Activated CD4-positive, alpha-beta T cell treated with anti-CD3 and anti-CD28 coated beads, Interleukin-10, Interleukin-2, amounts not matched to agents 100 ng/mL and 50 ng/mL, durations not matched to agents 16 hours and 8 hours (primary cell): ENCODE measurements at regions not wholly inside any gene's neighbourhood (a gene's known extent, or its start where the extent isn't known, plus 50 kb on each side); places are given as distances from the start of the nearest gene placed in this dataset.

ENCODE experiments used
- DNase-seq: peaks from one replicate; pipeline ENCODE4 v3.0.0-alpha.2; 2020

DNA sequence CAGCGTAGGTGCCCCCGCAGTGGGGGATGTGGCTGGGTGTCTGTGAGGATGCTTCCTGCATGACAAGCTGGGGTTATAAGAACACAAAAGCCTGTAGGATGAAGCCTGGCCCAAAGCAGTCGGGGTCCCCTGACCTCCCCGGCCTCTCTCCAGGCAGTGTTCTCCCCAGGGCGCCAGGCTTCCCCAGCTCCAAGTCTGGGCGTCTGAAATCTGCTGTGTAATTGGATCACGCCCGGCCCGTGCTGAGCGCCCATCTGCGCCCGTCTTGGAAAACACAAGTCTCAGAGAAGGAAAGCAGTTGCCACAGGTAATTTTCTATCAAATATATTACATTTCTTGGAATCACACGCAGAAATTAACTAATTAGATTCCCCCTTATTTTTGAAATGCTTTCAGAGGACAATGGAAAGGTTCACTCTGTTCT is 233.3 kb downstream of the CTTN start:
- no peak for DNase-seq

DNA sequence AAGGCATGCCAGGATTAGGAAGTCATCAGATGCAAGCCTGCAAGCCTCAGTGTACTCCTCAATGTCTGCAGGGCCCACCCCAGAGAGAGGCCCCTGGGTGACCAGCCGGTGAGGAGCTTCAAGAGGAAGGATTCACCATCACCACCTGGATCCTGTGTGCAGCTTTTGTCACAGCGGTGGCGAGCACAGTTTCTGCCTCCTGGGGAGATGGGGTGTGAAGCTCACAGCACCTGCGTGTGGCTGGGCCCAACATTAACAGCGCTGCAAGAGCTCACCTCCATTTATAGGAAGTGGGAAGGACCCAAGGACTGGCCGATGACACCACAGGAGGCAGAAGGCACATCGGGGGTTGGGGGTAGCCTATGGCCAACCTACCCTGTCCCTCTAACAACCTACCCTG is 235.3 kb downstream of the CTTN start:
- no peak for DNase-seq

DNA sequence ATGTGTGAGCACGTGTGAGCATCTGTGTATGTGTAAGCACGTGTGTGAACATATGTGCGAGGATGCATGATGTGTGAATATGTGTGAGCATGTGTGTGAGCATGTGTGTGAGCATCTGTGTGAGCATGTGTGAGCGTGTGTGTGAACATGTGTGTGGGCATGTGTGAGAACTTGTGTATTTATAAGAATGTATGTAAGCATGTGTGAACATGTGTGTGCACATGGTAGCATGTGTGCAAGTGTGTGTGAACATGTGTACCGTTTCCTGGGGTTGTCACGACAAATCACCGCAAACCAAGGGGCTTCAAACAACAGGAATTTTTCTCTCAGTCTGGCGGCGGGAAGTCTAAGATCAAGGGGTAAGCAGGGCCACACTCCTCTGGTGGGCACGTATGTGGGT is 238.3 kb downstream of the CTTN start:
- no peak for DNase-seq

DNA sequence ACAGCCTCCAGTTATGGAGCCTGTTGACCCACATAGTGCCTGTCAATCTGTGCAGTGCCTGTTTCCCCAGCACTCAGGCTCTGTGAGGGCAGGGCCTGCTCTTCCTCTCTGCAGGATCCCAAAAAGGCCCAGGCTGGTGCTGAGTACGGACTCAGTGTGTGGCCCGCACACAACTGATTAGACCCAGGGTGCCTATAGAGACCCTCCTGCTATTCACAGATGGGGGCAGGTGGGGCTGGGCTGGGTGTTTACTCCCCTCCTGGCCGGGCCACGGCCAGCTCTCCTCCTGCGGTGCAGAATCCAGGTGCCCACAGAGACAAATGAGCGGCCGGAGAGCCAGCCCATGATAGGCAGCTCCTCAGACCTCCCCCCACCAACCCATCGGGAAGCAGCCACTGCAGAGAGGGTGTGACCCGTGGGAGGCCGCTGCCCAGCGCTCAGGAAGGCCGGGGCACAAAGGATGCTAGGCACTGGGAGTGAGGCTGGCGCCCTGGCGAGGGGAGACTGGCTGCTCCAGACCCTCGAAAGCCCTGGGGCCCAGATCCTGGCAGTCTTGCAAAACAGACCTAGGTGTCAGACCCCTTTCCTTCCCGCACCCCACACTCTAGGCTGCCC is 239.0 kb downstream of the CTTN start:
- DNase-seq, result no peak

DNA sequence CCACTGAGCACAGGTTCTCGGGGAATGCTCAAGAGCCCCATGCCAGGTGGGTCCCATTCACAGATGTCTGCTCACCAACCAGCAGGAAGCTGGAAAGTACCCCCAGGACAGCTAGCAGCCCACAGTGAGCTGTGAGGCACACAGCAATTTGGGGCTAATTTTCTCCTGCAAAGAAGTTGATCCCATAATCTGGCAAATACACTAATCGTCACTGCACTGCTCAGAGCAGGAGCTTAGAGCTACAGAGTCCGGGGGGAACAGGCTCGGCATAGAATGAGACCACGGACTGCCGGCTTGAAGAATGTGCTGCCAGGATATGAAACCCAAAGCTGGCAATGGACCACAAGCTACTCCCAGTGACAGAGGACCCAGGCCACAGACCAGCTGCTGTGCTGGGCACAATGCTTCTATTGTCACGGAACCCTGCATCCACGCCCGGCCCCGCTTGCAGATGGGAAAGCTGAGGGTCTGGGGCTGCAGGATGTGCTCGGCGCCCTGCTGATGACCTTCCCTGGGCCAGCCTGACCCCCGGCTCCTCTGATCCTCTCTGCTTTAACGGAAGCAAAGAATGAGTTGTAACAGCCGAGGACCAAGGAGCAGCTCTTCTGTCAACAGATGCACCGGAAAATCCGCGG is 239.7 kb downstream of the CTTN start:
- DNase-seq, result no peak

DNA sequence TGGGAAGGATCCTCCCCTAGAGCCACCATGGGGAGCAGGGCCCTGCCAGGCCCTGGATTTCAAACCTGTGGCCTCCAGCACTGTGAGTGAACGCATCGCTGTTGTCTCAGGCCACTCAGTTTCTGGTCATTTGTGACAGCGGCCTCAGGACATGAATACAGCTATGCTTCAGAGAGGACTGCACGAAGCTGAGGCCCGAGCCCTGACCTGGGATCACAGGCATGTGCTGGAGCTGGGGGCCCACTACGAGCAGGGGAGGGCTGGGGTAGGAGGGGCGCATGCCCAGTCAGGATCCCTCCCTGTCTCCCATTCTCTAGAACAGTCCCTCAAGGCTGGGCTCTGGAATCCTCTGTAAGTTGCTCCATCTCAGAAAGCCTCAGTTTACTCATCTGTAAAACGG is 242.1 kb downstream of the CTTN start:
- no peak for DNase-seq

DNA sequence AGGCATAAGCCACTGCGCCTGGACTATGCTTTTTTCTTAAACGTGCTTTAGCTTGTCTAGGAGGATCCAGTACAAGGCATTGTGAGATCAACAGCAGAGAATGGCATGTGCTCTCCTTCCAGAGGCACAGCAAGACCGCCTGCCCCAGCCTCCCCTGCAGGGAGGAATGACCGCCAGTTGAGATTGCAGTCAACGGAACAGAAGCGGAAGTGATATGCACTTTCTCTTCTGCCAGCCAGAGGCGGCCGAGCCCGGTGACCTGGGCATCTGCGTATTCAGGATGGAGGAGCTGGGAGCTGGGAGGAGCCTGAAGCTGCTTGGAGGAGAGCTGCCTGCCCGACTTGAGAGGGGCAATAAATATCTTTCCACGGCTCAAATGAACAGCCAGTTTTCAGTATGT is 243.0 kb downstream of the CTTN start:
- no peak for DNase-seq

DNA sequence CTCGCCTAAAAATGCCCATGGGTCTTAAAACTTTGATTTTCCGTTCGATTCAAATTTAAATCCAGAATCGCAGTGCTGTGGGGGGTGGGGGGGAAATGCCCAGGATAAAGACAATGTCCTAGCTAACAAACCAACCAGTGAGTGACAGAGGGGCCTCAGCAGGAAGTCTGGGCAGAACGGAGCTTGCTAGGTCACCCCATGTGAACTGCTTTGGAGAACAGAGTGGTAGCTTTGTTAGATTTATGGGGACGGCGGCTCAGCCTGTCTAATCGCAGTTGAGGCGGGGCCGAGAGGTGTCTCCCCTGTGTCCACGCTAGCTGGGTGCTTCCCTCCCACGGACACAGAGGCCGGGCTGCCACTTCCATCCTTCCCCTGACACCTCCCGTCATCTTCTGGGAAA is 243.9 kb downstream of the CTTN start:
- DNase-seq, result no peak

DNA sequence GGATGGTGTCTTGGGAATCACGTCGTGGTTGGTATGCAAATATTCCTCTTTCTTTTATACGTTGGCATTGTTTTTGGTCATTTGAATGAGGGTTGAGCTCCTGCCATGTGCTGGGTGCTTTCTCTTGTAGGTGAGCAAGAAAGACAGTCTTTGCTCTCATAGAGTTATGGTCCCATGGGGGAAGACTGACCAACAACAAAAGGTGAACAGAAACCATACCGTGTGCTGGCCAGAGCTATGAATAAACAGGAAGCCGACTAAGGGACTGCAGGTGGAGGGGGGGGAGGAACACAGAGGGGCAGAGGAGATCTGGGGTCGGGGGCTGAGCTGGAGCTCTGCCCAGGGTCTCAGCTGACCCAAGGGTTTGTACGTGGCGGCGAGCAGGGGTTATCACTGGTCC is 245.3 kb downstream of the CTTN start:
- no peak for DNase-seq

DNA sequence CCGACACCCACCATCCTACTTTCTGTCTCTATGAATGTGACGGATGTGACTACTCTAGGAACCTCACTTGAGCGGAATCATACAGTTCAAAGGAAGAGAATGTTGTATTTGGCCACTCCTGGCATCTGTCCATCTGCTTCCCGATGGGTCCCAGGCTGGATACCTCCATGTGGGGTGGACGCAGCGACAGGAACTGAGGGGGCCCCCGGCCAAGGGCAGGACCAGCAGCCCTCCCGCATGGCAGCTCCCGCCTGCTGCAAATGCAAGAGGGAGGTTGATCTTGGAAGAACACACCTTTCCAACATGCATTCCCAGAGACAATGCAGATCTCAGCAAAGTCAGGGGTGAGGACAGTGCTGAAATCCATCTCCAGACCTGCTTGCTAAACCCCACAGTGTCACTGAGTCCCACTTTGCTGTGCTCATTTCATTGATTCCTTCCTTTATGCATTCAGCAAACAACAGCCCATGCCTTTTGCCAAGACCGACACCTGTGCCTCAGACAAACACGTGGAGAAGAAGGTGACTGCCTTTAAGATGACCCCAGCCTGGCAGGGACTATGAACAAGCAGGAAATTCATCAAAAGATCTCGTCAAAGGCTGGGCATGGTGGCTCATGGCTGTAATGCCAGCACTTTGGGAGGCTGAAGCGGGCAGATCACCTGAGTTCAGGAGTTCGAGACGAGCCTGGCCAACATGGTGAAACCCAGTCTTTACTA is 246.2 kb downstream of the CTTN start:
- no peak for DNase-seq

DNA sequence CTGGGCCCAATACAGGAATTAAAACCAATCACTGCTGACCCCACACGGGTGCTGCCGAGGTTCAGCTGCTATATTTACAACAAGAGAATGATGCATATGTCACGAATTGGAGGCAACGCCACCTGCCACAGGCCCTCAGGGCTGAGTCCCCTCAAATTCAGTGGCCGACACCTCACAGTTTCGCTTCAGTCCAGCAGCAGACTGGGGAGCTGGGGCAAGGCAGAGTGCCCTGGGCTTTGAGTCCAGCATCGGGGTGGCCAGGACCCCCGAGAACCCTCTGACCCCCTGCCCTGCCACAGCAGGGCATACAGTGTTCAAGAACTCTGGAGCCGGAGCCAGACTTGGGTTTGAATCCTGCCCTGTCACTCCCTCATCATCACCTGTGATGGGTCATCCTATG is 247.2 kb downstream of the CTTN start:
- DNase-seq, result no peak

DNA sequence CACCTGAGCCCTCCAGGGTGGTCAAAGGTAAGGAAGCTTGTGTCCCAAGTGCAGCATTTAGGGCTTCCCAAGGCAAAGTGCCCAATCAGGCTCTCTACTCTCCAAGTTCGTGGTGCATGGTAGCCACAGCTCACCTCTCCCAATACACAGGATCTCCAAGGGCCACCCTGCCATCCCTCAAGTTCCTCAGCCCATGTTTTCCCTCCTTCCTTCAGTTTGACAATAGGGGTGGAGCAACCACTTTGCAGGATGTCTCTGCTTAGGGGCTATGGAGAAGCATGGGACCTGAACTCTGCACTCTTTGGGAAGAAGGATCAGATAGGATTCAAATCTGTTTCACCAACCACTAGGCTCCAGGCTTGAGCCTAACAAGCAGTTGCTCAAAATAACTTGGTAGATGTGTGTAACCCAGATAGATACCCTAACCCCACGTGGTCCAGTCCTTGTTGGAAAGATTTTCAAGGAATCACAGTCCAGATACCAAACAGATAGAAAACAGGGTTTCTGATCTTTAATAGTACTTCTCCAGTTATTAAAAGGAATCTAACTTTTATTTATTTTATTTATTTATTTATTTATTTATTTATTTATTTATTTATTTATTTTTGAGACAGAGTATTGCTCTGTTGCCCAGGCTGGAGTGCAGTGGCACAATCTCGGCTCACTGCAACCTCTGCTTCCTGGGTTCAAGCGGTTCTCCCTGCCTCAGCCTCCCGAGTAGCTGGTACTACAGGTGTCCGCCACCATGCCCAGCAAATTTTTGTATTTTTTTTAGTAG is 248.1 kb downstream of the CTTN start:
- no peak for DNase-seq

DNA sequence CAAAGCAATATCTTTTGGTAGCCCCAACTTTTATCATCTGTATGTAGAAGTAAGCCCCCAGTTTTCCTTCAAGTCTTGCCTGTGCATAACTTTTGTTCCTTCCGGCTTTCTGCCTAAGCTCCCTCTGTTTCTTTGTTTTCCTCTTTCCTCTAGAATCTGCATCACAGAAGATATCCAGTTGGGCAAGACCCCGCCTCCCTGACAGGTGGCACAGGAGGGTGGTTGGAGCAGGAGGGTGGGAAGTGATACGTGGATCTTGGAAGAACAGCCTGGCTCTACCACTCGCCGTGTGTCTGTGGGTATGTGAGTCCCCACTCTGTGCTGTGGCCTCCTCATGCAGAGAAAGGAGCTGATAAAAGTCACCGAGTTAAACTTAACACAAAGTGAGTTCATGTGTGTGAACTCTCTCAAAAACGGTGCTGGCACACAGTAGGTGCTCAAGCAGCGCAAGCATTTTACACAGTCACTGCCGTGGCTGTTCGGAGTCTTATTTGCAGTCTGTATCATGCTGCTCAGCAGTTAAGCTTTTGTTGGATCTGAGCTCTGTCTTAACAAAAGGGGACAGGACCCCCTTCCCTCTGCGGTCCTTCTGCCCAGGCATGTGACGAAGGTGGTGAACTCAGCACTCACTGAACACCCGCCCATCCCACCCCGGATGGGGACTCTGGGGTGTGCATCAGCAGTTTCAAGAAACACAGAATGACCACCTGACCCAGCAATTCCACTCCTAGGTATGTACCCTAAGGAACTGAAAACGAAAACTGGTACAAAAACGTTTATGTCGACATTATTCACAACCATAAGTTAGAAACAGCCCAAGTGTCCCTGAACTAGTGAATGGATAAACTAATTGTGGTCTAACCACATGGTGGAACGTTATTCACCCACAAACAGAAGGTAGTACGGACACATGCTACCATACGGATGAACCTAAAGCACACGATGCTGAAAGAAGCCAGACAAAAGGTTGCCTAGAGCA is 249.1 kb downstream of the CTTN start:
- DNase-seq, result no peak

DNA sequence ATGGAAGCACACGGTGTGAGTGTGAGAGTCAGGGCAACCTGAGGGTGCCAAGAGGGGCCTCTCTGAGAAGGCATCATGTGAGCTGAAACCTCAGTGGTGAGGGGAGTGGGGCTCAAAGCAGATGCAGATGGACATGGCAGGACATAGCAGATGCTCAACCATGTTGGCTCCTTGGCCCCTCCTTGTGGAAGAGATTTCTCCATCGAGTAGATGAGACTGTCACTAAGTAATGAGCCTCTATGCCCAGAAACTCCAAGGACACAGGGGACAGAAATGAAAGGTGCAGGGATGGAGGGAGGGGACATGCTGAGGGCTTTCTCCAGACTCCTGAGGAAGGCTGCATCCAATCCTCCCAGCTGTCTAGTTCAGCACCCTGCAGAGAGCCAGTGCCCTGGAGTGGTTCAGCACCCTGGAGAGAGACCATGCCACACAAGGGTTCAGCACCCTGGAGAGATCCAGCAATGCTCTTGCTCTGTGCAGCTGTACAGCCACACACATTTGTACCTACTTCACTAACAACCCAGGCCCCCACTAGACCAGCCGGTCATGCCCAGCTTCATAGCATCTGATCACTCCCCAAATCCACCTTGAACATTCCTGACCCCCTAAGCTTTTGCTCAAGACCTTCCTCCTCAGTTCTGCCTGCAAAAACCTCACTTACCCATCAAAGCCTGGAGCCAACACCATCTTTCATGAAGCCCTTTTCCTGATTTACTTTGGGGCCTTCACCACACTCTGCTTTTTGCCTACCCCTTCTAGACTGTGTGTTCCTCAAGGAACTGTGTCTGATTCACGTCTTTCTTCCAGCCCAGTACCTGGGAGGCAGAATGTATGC is 252.0 kb downstream of the CTTN start:
- peak; percentile 44 for DNase-seq

DNA sequence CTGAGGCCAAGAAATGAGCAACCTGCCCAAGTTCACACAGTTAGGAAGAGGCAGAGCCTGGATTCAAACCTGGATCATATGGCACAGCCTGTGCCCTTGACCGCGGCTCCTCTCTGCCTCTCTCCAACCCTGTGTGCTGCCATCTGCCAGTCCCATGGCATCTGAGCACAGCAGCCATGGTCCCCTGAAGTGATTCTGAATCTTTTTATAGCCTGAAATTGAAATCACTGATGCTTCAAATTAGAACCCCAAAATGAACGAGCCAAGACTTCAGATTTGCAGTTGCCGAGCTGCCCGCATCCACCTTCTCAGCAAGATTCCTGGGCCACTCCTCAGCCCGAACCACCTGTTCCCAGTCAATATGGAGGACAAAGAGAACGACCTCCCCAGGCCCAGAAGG is 252.7 kb downstream of the CTTN start:
- DNase-seq, result no peak

DNA sequence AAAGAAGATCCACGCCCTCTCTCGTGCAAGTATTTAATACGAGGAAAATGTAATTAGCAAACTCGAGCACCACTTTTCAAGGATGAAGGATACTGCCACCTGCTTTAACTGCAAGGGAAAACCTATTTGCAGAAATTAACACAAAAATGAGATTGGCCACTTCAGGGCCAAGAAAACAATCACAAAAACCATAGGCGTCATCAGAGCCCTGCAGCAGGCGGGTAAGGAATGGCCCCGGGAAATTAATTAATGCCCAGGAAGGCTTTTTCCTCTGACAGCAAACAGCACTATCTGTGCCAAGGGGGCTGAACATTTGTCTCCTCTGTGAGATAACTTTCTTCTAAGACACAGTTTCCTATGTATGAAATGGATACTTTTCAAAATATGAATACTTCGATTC is 255.7 kb downstream of the CTTN start:
- DNase-seq, result no peak

DNA sequence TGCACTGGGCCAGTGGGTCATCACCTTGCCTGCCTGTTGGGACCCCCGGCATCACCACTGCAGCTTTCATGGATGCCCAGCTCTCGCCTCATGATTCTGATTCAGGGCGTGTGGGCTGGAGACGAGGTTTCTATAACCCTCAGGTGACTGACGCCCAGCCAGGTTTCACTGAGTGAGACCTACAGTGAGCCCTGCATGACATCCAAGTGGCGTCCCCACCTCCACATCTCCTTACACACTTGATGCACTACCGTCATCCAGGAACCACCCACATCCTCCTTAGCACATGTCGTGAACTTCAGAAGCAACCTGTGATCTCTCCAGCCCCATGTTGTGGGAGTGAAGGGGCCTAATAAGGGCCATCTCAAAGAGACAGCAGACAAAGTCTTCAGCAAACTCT is 257.5 kb downstream of the CTTN start:
- no peak for DNase-seq

DNA sequence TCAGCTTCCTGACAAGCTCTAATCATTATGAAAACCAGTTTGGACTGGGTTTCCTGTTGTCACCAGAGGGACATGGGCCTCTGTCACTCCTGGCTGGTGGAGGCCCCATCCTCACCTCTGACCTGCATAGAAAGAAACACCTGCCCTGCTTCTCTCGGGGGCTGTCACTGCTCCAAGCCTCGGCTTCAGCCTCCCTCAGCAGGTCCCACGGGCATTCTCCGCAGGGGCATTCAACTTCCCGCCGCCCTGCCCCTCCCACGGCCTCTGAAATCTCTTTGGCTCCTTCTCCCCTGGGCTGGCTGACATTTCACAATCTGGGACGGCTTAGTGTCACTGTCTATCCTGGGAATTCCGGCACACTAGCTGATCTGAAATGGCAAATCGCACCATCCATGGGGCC is 257.9 kb downstream of the CTTN start:
- no peak for DNase-seq

DNA sequence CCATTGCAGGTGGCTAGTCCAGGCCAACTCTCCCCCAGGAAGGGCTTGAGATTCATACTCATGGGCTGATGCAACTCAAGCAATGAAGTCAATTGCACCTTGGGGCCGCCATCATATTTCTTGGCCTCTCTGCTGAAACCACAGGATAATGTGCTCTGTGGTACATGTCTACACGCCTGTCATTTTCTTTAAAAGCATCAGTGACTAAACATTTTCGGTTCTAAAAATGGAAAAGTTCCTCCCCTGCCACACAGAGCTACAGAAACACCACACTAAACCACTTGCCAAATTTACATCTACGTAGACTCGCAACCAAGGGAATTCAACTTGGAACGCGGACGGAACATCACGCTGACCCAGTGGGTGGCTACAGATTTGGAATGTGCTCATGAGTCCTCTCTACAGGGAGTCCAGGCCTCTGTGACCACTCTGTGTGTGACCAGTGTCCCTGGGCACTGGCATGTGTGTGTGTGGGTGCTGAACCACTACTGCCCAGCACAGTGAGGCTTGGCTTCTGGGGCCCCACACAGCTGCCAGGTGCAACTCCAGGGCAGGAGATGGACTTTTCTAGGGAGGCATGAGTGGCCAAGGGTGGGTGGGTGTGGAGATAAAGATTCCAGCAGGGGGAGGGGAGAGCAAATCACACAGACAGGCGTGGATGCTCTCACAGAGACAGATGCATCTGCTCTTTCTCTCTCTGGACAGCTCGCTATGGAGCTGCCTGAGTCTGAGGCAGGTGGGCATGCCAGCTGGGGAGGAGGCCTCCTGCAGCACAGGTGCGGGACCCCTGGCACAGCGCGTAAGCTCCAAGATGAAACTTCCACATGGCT is 261.9 kb downstream of the CTTN start:
- DNase-seq, result no peak

DNA sequence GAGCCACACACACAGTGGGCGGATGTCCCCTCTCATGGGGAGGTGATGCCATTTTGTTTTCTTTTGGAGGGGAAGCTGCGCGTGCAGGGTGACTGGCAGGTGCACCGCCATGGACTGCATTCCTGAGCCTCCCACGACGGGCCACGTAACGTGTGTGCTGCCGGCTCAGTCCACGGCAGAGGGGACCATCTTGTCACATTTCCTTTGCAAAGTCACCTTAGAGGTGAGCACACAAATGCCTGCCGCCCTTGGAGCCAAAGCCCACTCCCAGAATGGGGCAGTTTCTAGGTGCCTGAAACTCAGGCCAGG is 262.5 kb downstream of the CTTN start:
- no peak for DNase-seq
